ENCODE measurements at regions not wholly inside any gene's neighbourhood (a gene's known extent, or its start where the extent isn't known, plus 50 kb on each side); places are given as distances from the start of the nearest gene placed in this dataset.
"Not testable (repeated sequence)": the region's sequence is repeated elsewhere in the genome, so short reads cannot be mapped to it uniquely, and the experiment has no call there.

GRCh38 chr3:153615863-153616262 is 453.8 kb downstream of the RAP2B start:
- DNase-seq, result no peak

- DNase-seq, result no peak
Observed at GRCh38 chr3:153617463-153617862, 455.4 kb downstream of the RAP2B start.

GRCh38 chr3:153618176-153618575 is 456.1 kb downstream of the RAP2B start:
- no peak for DNase-seq

GRCh38 chr3:153619268-153619667 is 457.2 kb downstream of the RAP2B start:
- no peak for DNase-seq

GRCh38 chr3:153621953-153622352 is 459.9 kb downstream of the RAP2B start:
- no peak for DNase-seq

GRCh38 chr3:153623834-153624233 is 461.8 kb downstream of the RAP2B start:
- no peak for DNase-seq

GRCh38 chr3:153624310-153625030 is 462.4 kb downstream of the RAP2B start:
- no peak for DNase-seq

GRCh38 chr3:153625506-153625905 is 463.5 kb downstream of the RAP2B start:
- DNase-seq, result no peak

- no peak for DNase-seq
Observed at GRCh38 chr3:153626158-153626557, 464.1 kb downstream of the RAP2B start.

GRCh38 chr3:153628591-153628990 is 466.6 kb downstream of the RAP2B start:
- DNase-seq, result no peak

- DNase-seq, result no peak
Observed at GRCh38 chr3:153629148-153629547, 467.1 kb downstream of the RAP2B start.

- DNase-seq, result no peak
Observed at GRCh38 chr3:153631102-153631501, 469.1 kb downstream of the RAP2B start.

- DNase-seq, result no peak
Observed at GRCh38 chr3:153631664-153632063, 469.6 kb downstream of the RAP2B start.

GRCh38 chr3:153633407-153633806 is 471.4 kb downstream of the RAP2B start:
- DNase-seq, result no peak

GRCh38 chr3:153634683-153635082 is 472.7 kb downstream of the RAP2B start:
- no peak for DNase-seq

GRCh38 chr3:153639631-153640030 is 477.6 kb downstream of the RAP2B start:
- DNase-seq, result no peak

GRCh38 chr3:153640689-153641665 is 479.0 kb downstream of the RAP2B start:
- DNase-seq, result no peak

GRCh38 chr3:153642576-153642975 is 478.6 kb upstream of the ARHGEF26 start:
- not testable (repeated sequence) for DNase-seq

- not testable (repeated sequence) for DNase-seq
Observed at GRCh38 chr3:153643471-153643870, 477.7 kb upstream of the ARHGEF26 start.

- no peak for DNase-seq
Observed at GRCh38 chr3:153649286-153649839, 471.8 kb upstream of the ARHGEF26 start.

GRCh38 chr3:153652076-153652475 is 469.1 kb upstream of the ARHGEF26 start:
- DNase-seq, result no peak

GRCh38 chr3:153657046-153657445 is 464.1 kb upstream of the ARHGEF26 start:
- DNase-seq, result no peak

GRCh38 chr3:153657461-153657860 is 463.7 kb upstream of the ARHGEF26 start:
- DNase-seq, result no peak
